ENCODE measurements at regions not wholly inside any gene's neighbourhood (a gene's known extent, or its start where the extent isn't known, plus 50 kb on each side); places are given as distances from the start of the nearest gene placed in this dataset.

- TF ChIP-seq CTCF (IDR thresholded peaks at IDR 0.05), result no peak
Measured at GRCh38 chr4:138448169-138448568, 206.0 kb upstream of the SLC7A11 start.

- no peak for TF ChIP-seq CTCF (IDR thresholded peaks at IDR 0.05)
Measured at GRCh38 chr4:138446456-138446855, 204.3 kb upstream of the SLC7A11 start.

- TF ChIP-seq CTCF (IDR thresholded peaks at IDR 0.05), result no peak
Measured at GRCh38 chr4:138445098-138445497, 202.9 kb upstream of the SLC7A11 start.

- TF ChIP-seq CTCF (IDR thresholded peaks at IDR 0.05), result no peak
Measured at GRCh38 chr4:138444260-138444659, 202.1 kb upstream of the SLC7A11 start.

- TF ChIP-seq CTCF (IDR thresholded peaks at IDR 0.05), result no peak
Measured at GRCh38 chr4:138439143-138439581, 197.0 kb upstream of the SLC7A11 start.

DNA sequence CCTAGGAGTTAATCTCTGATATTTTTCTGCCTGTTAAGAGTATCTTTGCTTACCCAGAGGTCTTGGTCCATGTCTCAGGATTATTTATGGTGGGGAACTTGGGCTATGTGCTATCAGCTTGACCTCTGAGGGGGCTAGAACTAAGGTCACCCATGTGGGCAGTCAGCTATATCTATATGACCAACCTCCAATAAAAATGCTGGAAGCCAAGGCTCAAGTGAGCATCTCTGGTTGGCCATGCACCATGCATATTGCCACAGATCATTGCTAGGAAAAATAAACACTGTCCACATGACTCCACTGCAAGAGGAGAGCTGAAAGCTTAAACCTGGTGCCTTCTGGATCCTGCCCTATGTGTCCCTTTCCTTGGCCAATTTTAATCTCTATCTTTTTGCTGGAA lies 196.5 kb upstream of the SLC7A11 start:
- no peak for TF ChIP-seq CTCF (IDR thresholded peaks at IDR 0.05)

DNA sequence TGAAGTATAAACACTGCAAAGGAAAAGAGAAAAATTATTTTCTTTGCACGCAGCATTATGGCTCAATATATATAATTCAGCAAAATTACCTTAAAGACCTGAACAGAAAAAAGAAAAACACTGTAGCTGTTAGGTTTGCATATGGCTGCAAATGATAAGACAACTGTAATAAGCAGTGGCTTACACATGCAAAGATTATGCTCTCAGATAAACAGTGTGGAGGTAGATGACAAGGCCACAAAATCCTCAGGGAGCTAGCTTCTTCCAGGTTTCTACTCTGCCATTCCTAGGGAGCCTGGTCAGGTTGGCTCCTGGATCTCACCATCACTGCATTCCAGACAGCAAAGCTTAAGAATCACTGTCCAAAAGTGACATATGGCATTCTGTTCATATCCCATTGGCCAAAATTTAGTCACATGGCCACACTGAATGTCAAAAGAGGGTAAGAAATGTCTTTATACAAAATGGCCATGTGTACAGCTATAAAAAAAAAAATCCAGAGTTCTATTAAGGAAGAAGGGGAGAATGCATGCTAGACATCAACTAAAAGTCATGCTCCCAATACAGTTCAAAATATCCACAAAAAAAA lies 195.2 kb upstream of the SLC7A11 start:
- TF ChIP-seq CTCF (IDR thresholded peaks at IDR 0.05), result no peak

DNA sequence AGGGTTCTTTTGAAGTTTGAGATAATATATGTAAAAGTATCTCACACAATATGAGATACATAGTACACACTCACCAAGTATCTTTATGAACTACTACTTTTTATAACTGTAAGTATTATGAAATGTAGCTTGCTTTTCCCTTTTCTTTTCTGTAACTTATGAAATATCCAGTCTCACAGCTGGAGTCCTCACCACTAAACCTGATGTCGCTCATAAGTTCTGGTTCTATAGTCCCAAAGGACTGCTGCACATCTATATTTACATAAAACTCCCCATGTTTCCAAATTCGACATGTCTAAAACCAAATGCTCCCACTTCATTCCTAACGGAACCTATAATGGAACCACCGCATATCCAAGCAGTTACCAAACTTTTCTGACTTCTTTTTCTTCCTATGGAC lies 186.5 kb upstream of the SLC7A11 start:
- TF ChIP-seq CTCF (IDR thresholded peaks at IDR 0.05), result no peak

Measured in LNCAP (cell line).